ENCODE measurements at regions not wholly inside any gene's neighbourhood (a gene's known extent, or its start where the extent isn't known, plus 50 kb on each side); places are given as distances from the start of the nearest gene placed in this dataset.

GRCh38 chr2:129906861-129907235, 72.6 kb upstream of the RAB6C start:
- Histone ChIP-seq H3K9me3 (no peaks in the 10 kb centered on the region), H3K4me1 (no peaks in the 10 kb centered on the region), H3K4me3 (no peak overlapping the region), H3K36me3 (no peaks in the 10 kb centered on the region), H3K27ac (no peak overlapping the region), H3K27me3 (peaks cover 20% of the 10 kb centered on the region)
- 60% methylated on average over 4 of the region's 11 CpGs; no CpG with 5 or more reads in 1 of the 2 donors for WGBS, 2 donors (ENCODE audit: low coverage in 1 of 2)
- ATAC-seq = no peak
- no peak for TF ChIP-seq POLR2A (IDR thresholded peaks at IDR 0.05)
- TF ChIP-seq EP300 (IDR thresholded peaks at IDR 0.05) = no peak
- TF ChIP-seq POLR2AphosphoS5 (IDR thresholded peaks at IDR 0.05) = no peak
- TF ChIP-seq, protein P1, sequence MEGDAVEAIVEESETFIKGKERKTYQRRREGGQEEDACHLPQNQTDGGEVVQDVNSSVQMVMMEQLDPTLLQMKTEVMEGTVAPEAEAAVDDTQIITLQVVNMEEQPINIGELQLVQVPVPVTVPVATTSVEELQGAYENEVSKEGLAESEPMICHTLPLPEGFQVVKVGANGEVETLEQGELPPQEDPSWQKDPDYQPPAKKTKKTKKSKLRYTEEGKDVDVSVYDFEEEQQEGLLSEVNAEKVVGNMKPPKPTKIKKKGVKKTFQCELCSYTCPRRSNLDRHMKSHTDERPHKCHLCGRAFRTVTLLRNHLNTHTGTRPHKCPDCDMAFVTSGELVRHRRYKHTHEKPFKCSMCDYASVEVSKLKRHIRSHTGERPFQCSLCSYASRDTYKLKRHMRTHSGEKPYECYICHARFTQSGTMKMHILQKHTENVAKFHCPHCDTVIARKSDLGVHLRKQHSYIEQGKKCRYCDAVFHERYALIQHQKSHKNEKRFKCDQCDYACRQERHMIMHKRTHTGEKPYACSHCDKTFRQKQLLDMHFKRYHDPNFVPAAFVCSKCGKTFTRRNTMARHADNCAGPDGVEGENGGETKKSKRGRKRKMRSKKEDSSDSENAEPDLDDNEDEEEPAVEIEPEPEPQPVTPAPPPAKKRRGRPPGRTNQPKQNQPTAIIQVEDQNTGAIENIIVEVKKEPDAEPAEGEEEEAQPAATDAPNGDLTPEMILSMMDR (IDR thresholded peaks at IDR 0.05) = no peak

DNA sequence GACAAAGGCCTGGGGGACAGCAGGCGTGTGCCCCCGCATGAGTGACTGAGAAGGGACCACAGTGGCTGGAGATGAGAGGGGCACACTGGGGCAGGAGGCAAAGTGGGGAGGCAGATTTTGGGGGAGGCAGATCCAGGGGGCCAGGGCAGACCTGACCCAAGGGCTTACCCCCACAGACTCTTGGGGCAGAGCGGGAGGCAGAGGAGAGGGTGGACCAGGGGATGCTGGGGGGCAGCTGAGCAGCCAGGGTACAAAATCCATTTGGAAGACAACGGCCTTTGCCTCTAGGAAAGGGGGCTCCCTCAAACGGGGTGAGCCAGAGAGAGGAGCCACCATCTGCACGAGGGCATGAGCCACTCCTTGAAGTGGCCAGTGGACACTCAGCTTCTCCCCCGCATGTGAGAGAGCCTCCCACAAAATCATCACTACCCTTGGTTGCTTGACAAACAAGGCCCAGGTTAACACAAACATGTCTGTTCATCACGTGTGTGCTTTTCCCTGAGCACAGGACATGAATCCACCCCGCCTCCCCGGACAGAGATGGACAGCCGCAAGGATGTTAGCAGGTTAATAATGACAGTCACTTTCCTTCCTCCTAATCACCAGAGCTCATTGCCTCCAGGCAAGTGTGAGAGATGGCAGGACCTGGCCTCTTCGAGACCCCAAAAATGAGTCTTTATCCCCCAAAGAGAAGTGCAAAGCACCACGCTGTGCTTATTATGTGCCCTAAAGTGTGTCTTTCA, 72.0 kb upstream of the RAB6C start:
- Histone ChIP-seq H3K27ac (no peak overlapping the region), H3K4me3 (no peak overlapping the region), H3K27me3 (peaks cover 20% of the 10 kb centered on the region), H3K9me3 (no peaks in the 10 kb centered on the region), H3K36me3 (no peaks in the 10 kb centered on the region), H3K4me1 (no peaks in the 10 kb centered on the region)
- WGBS, 2 donors (ENCODE audit: low coverage in 1 of 2) = 69 to 92% methylated on average over 2 to 8 of the region's 13 CpGs
- ATAC-seq = no peak
- TF ChIP-seq POLR2AphosphoS5 (IDR thresholded peaks at IDR 0.05) (no peak), POLR2A (IDR thresholded peaks at IDR 0.05) (no peak), EP300 (IDR thresholded peaks at IDR 0.05) (no peak)
- TF ChIP-seq, protein P1 (IDR thresholded peaks at IDR 0.05) = no peak

DNA sequence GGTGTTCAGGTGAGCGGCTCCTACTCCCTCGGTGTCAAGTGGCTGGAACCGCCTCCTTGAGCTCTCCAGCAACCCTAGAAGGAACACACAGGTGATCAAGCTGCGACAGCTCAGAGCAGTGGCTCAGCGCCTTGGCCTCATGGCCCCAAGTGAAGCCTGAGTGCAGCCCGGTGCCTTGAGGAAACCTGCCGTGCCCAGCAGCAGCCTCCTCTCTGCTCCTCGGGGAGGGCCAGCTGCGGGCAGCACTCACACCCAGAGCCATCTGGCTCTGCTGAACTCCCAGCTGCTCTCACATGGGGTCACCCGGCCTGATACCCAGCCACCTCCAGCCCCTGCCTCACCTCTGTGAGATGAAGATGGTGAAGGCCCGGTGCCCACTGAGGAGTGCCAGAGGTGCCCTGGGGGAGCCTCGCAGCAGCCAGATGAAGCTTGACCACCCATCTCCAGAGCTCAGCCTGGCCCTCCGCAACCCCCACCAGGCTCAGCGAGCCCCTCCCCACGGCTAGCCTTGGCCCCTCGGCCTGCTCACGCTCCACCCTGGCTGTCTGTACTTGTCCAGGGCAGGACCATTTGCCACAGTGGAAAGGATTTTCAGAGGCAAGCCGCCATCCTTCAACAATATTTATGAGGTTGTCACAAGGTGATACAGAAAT, 70.6 kb upstream of the RAB6C start:
- no peak for ATAC-seq
- Histone ChIP-seq H3K36me3 (no peaks in the 10 kb centered on the region), H3K9me3 (no peaks in the 10 kb centered on the region), H3K4me1 (no peaks in the 10 kb centered on the region), H3K27me3 (peaks cover 20% of the 10 kb centered on the region), H3K27ac (no peak overlapping the region), H3K4me3 (no peak overlapping the region)
- TF ChIP-seq POLR2A (IDR thresholded peaks at IDR 0.05) (no peak), POLR2AphosphoS5 (IDR thresholded peaks at IDR 0.05) (no peak), EP300 (IDR thresholded peaks at IDR 0.05) (no peak)
- TF ChIP-seq, protein P1 (IDR thresholded peaks at IDR 0.05) = no peak
- WGBS, 2 donors (ENCODE audit: low coverage in 1 of 2) = 81% methylated on average over 6 of the region's 18 CpGs; no CpG with 5 or more reads in 1 of the 2 donors

GRCh38 chr2:129909651-129910418, 69.6 kb upstream of the RAB6C start:
- H3K4me1 ChIP-seq = no peaks in the 10 kb centered on the region
- no peak for ATAC-seq
- no peak for TF ChIP-seq POLR2A (IDR thresholded peaks at IDR 0.05)
- TF ChIP-seq, protein P1 (IDR thresholded peaks at IDR 0.05) = no peak
- no peak for TF ChIP-seq EP300 (IDR thresholded peaks at IDR 0.05)
- TF ChIP-seq POLR2AphosphoS5 (IDR thresholded peaks at IDR 0.05) = no peak
- 83% methylated on average over 3 of the region's 15 CpGs; no CpG with 5 or more reads in 1 of the 2 donors for WGBS, 2 donors (ENCODE audit: low coverage in 1 of 2)
- H3K9me3 ChIP-seq = no peaks in the 10 kb centered on the region
- H3K27me3 ChIP-seq = peaks cover 20% of the 10 kb centered on the region
- H3K36me3 ChIP-seq = no peaks in the 10 kb centered on the region
- no peak overlapping the region for H3K4me3 ChIP-seq
- H3K27ac ChIP-seq = no peak overlapping the region

Measured in gastroesophageal sphincter (tissue), 4 donors.